HUES48 (cell line): ENCODE measurements at regions not wholly inside any gene's neighbourhood (a gene's known extent, or its start where the extent isn't known, plus 50 kb on each side); places are given as distances from the start of the nearest gene placed in this dataset.
A peak's percentile ranks its signal among the peaks of the same experiment; 100 is the strongest.
"Not testable (repeated sequence)": the region's sequence is repeated elsewhere in the genome, so short reads cannot be mapped to it uniquely, and the experiment has no call there.

Experiments used
- H3K27ac ChIP-seq: one replicate; pipeline ENCODE4 v1.7.0; 2013; ENCODE audit warnings: low read depth, low read length, inconsistent platforms
- H3K27me3 ChIP-seq: 2 replicates; pipeline ENCODE4 v1.6.1; 2013; ENCODE audit warnings: mild to moderate bottlenecking, low read length; ENCODE audit not compliant: control insufficient read depth, insufficient read depth
- H3K36me3 ChIP-seq: 2 replicates; pipeline ENCODE4 v1.6.1; 2013; ENCODE audit warnings: low read length; ENCODE audit not compliant: control insufficient read depth, insufficient read depth
- H3K4me1 ChIP-seq: 2 replicates; pipeline ENCODE4 v1.6.1; 2013; ENCODE audit warnings: mild to moderate bottlenecking, low read length; ENCODE audit not compliant: control insufficient read depth, insufficient read depth
- H3K4me3 ChIP-seq: 2 replicates; pipeline ENCODE4 v1.5.1; 2013; ENCODE audit warnings: mild to moderate bottlenecking, low read depth, low read length
- H3K9ac ChIP-seq: 2 replicates; pipeline ENCODE4 v1.6.1; 2013; ENCODE audit warnings: mild to moderate bottlenecking, low read depth, low read length, moderate library complexity
- H3K9me3 ChIP-seq: 2 replicates; pipeline ENCODE4 v1.6.1; 2013; ENCODE audit warnings: low read length; ENCODE audit not compliant: control insufficient read depth, insufficient read depth

DNA sequence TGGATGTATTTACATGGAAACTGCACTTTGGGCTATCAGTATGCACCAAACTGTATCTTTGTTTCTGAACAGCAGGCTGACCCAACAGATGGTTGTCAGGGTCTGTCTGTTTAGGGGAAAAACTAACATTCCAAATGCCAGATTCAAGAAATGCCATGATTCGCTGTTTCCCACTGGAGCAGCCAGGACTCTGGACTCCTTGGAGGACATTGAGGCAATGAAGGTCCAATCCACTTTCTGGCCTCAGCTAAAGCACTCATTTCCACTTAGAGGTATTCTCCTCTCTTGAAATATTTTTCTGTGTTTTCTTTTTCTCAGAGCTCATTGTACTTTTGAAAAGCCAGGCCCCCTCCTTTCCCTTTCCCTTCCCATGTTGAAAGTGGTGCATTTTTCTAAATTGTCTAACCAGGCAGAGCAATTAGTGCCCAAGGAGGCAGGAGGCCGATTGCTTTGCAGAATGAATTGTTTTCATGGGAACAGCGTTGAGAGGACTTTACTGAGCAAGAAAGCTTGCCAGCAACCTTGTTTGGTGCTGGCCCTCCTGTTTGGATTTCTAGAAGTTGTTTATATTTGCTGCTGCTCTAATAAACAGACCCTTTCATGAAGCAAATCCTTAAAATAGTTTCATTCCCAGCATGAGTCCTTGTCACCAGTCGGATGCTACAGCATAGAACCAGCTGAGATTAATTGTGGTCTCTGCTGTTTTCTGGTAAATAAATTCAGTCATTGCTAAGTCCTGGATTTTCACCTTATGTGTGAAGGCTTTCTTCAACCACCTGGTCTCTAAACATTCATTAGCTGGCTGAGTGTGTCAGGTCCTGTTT, 132.8 kb upstream of the TAF11L2 start:
- Histone ChIP-seq H3K9me3 (no peaks in the 10 kb centered on the region), H3K27me3 (no peaks in the 10 kb centered on the region), H3K9ac (no peak overlapping the region), H3K4me3 (no peak overlapping the region), H3K36me3 (no peaks in the 10 kb centered on the region), H3K27ac (no peak overlapping the region), H3K4me1 (peaks cover 14% of the 10 kb centered on the region)

- no peaks in the 10 kb centered on the region for H3K9me3 ChIP-seq
- no peak overlapping the region for H3K4me3 ChIP-seq
- no peak overlapping the region for H3K27ac ChIP-seq
- peaks cover 14% of the 10 kb centered on the region for H3K4me1 ChIP-seq
- H3K27me3 ChIP-seq = no peaks in the 10 kb centered on the region
- H3K36me3 ChIP-seq = no peaks in the 10 kb centered on the region
- H3K9ac ChIP-seq = no peak overlapping the region
Measured at GRCh38 chr5:17365811-17366138, 132.3 kb upstream of the TAF11L2 start.

- Histone ChIP-seq H3K27me3 (no peaks in the 10 kb centered on the region), H3K4me3 (no peak overlapping the region), H3K36me3 (no peaks in the 10 kb centered on the region), H3K27ac (no peak overlapping the region), H3K4me1 (peaks cover 14% of the 10 kb centered on the region), H3K9me3 (no peaks in the 10 kb centered on the region), H3K9ac (no peak overlapping the region)
Measured at GRCh38 chr5:17367256-17367840, 130.7 kb upstream of the TAF11L2 start.

GRCh38 chr5:17370651-17371050, 127.4 kb upstream of the TAF11L2 start:
- H3K27ac ChIP-seq = no peak overlapping the region
- no peak overlapping the region for H3K9ac ChIP-seq
- H3K27me3 ChIP-seq = no peaks in the 10 kb centered on the region
- H3K9me3 ChIP-seq = no peaks in the 10 kb centered on the region
- no peak overlapping the region for H3K4me3 ChIP-seq
- peaks cover 39% of the 10 kb centered on the region for H3K4me1 ChIP-seq
- no peaks in the 10 kb centered on the region for H3K36me3 ChIP-seq

DNA sequence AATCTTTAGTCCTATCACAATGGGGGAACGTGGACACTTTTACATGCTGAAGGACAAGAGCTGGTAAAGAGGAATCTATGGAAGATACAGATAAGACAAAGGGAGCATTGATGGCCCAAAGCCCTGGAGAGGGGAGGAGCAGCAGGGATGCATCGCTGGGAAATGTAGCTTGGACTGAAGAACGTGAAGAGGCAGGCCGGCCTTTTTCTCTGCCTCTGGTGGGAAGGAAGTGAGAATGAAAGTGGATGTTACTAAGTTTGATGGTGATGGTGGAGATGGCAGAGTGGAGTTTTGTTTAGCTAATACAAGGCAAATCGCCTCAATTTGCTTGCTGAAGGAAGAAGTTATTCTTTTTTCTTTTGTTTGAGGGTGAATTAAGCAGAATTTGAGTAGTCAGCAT, 124.6 kb upstream of the TAF11L2 start:
- H3K36me3 ChIP-seq = no peaks in the 10 kb centered on the region
- no peaks in the 10 kb centered on the region for H3K9me3 ChIP-seq
- no peak overlapping the region for H3K4me3 ChIP-seq
- H3K27me3 ChIP-seq = no peaks in the 10 kb centered on the region
- no peak overlapping the region for H3K9ac ChIP-seq
- H3K4me1 ChIP-seq = peaks cover 25% of the 10 kb centered on the region
- H3K27ac ChIP-seq = no peak overlapping the region

DNA sequence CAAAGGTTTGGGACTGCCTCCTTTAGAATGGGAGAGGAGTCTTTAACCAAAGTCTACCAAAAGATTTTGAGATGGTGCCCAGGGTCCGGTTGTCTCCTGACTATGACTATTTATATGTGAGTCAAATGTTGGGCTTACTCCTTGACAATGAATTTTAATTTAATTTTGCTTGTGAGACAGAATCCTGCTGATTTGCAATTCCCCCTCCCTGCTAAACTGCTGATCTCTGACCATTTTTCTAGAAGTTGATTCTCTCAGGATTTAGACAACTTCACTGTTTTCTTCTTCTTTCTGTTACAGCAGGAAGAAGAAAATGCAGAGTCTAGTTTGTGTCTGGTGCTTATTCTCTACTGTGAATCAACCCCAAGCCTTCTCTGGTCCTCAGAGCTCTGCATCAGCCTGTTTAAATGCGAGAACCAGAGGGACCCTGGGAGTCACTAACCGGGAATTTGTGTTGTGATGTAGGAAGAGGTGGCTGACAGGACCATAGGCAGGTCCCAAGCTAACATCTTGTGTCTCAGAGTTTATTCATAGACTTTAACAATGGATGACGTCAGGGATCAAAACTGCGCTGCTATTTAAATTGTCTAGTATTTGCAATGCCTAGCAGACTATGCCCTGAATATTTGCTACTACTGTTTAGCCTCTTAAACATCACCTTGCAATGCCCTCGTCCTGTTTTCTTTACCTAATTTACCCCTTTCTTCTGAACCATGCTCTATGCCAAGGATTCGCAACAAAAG, 124.0 kb upstream of the TAF11L2 start:
- no peaks in the 10 kb centered on the region for H3K27me3 ChIP-seq
- H3K4me3 ChIP-seq = no peak overlapping the region
- no peaks in the 10 kb centered on the region for H3K9me3 ChIP-seq
- H3K9ac ChIP-seq = no peak overlapping the region
- H3K27ac ChIP-seq = no peak overlapping the region
- H3K4me1 ChIP-seq = peaks cover 25% of the 10 kb centered on the region
- H3K36me3 ChIP-seq = no peaks in the 10 kb centered on the region

DNA sequence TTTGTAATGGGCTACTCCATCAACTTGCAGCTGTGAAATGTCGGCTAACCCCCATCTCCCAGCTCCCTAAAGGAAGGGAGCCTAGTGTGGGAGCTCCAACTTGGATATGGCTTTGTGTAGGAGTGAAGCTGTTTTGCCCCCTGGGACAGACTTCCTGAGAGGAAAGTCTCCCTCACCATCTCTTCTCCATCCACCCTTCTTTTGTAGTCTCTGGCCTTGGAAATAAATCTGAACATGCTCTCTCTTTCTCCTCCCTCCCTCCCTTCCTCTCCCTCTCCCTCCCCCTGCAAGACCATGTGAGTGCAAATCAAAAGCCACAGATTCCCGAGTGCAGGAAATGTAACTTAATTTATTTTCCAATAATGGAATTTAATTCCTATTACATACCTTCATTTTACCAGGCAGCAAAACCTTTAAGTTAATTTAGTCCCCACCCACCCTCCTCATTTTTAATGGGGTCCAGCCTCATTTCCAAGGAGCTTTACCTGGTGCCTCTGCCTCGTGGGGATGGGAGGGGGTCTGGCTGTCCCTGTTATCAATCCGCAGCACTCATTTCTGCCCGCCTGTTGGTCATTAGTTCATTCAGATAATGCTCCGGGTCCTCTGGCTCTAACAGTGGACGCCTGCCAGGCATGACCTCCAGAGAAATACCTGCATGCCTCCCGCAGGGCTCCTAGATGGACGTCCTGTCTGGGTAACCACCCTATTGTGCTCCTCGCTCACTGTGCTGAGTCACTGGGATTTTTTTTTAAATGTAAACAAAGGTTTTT, 122.9 kb upstream of the TAF11L2 start:
- Histone ChIP-seq H3K9me3 (no peaks in the 10 kb centered on the region), H3K9ac (peak overlapping the region; percentile 59; the same call in 1 of the 2 replicates), H3K4me1 (peaks cover 25% of the 10 kb centered on the region), H3K27ac (peak overlapping the region; percentile 68), H3K36me3 (no peaks in the 10 kb centered on the region), H3K27me3 (no peaks in the 10 kb centered on the region), H3K4me3 (0 out of 2 replicates have a peak overlapping the region, but pooled peaks have one; percentile 16)

- H3K27me3 ChIP-seq, H3K27ac ChIP-seq, H3K36me3 ChIP-seq, H3K9ac ChIP-seq, H3K4me3 ChIP-seq, H3K9me3 ChIP-seq: not testable (repeated sequence)
- H3K4me1 ChIP-seq = peaks cover 28% of the 10 kb centered on the region
Measured at GRCh38 chr5:17375886-17376285, 122.1 kb upstream of the TAF11L2 start.

- Histone ChIP-seq H3K27me3 (peaks cover 5% of the 10 kb centered on the region; the same call in 1 of the 2 replicates), H3K4me3 (no peak overlapping the region), H3K9me3 (no peaks in the 10 kb centered on the region), H3K4me1 (peaks cover 26% of the 10 kb centered on the region), H3K9ac (no peak overlapping the region), H3K36me3 (no peaks in the 10 kb centered on the region), H3K27ac (no peak overlapping the region)
Measured at GRCh38 chr5:17378346-17378997, 119.6 kb upstream of the TAF11L2 start.

GRCh38 chr5:17379100-17379951, 118.7 kb upstream of the TAF11L2 start:
- H3K27me3 ChIP-seq = peaks cover 5% of the 10 kb centered on the region; the same call in 1 of the 2 replicates
- H3K36me3 ChIP-seq = no peaks in the 10 kb centered on the region
- no peaks in the 10 kb centered on the region for H3K9me3 ChIP-seq
- no peak overlapping the region for H3K4me3 ChIP-seq
- H3K27ac ChIP-seq = no peak overlapping the region
- peaks cover 18% of the 10 kb centered on the region for H3K4me1 ChIP-seq
- no peak overlapping the region for H3K9ac ChIP-seq
